Limb (tissue), 2 donors: ENCODE measurements at regions not wholly inside any gene's neighbourhood (a gene's known extent, or its start where the extent isn't known, plus 50 kb on each side); places are given as distances from the start of the nearest gene placed in this dataset.
"Not testable (repeated sequence)": the region's sequence is repeated elsewhere in the genome, so short reads cannot be mapped to it uniquely, and the experiment has no call there.

Experiments used
- DNase-seq, 2 donors: peaks; one replicate each; pipeline ENCODE4 v3.0.0-alpha.2; 2016; ENCODE audit errors: extremely low spot score in 2 of 2

- DNase-seq = no peak
These were observed 101.7 kb downstream of the NAA11 start for GRCh38 chr4:79223993-79224776.

- no peak for DNase-seq
These were observed 108.8 kb downstream of the NAA11 start for GRCh38 chr4:79217025-79217424.

- DNase-seq = no peak
These were observed 112.2 kb downstream of the NAA11 start for GRCh38 chr4:79213702-79214101.

GRCh38 chr4:79213010-79213409 is 112.9 kb downstream of the NAA11 start:
- DNase-seq = no peak

- no peak for DNase-seq
These were observed 113.5 kb downstream of the NAA11 start for GRCh38 chr4:79212311-79212710.

GRCh38 chr4:79211490-79211889 is 114.4 kb downstream of the NAA11 start:
- DNase-seq = peak in 1 of 2 donors; percentile 37

GRCh38 chr4:79210636-79211049 is 115.2 kb downstream of the NAA11 start:
- no peak for DNase-seq

GRCh38 chr4:79209822-79210635 is 115.8 kb downstream of the NAA11 start:
- no peak for DNase-seq

- no peak for DNase-seq
These were observed 116.8 kb downstream of the NAA11 start for GRCh38 chr4:79209081-79209480.

- no peak for DNase-seq
These were observed 118.6 kb downstream of the NAA11 start for GRCh38 chr4:79207281-79207680.

GRCh38 chr4:79206660-79207059 is 119.2 kb downstream of the NAA11 start:
- DNase-seq = no peak

- no peak for DNase-seq
These were observed 120.7 kb downstream of the NAA11 start for GRCh38 chr4:79205121-79205520.

GRCh38 chr4:79201971-79202370 is 123.9 kb downstream of the NAA11 start:
- no peak for DNase-seq

GRCh38 chr4:79199743-79200142 is 126.1 kb downstream of the NAA11 start:
- no peak for DNase-seq

GRCh38 chr4:79198951-79199587 is 126.8 kb downstream of the NAA11 start:
- DNase-seq = peak in 1 of 2 donors; percentile 67

- no peak for DNase-seq
These were observed 128.4 kb downstream of the NAA11 start for GRCh38 chr4:79197275-79198009.

- not testable (repeated sequence) for DNase-seq
These were observed 134.6 kb downstream of the NAA11 start for GRCh38 chr4:79191292-79191691.

GRCh38 chr4:79185526-79186045 is 140.3 kb downstream of the NAA11 start:
- DNase-seq = no peak

- no peak for DNase-seq
These were observed 141.4 kb downstream of the NAA11 start for GRCh38 chr4:79184476-79184875.

- no peak for DNase-seq
These were observed 143.7 kb downstream of the NAA11 start for GRCh38 chr4:79182209-79182608.

- no peak for DNase-seq
These were observed 144.7 kb downstream of the NAA11 start for GRCh38 chr4:79181190-79181589.
